Uterus (tissue), 3 donors: ENCODE measurements at regions not wholly inside any gene's neighbourhood (a gene's known extent, or its start where the extent isn't known, plus 50 kb on each side); places are given as distances from the start of the nearest gene placed in this dataset.

Source experiments
- DNase-seq, 2 donors: peaks; one replicate each; pipeline ENCODE4 v3.0.0-alpha.2; 2019 to 2020
- H3K27ac ChIP-seq, 2 donors: fragments of 200-600 bp; sonication (generic); 1 replicate in 1 of 2; 2 replicates in 1 of 2; pipeline ENCODE4 v1.5.1; 2016 to 2018
- H3K27me3 ChIP-seq, 2 donors: fragments of 200-600 bp; sonication (generic); one replicate each; pipeline ENCODE4 v1.5.1; 2018 to 2019; ENCODE audit warnings: control low read depth in 1 of 2
- H3K36me3 ChIP-seq, 2 donors: fragments of 200-600 bp; sonication (generic); one replicate each; pipeline ENCODE4 v1.5.1; 2019; ENCODE audit warnings: control low read depth in 1 of 2
- H3K4me1 ChIP-seq, 2 donors: fragments of 200-600 bp; sonication (generic); one replicate each; pipeline ENCODE4 v1.5.1; 2018 to 2019; ENCODE audit warnings: control low read depth in 1 of 2
- H3K4me3 ChIP-seq, 2 donors: fragments of 200-600 bp; sonication (generic); 1 replicate in 1 of 2; 2 replicates in 1 of 2; pipeline ENCODE4 v1.5.1; 2018 to 2019; ENCODE audit warnings: mild to moderate bottlenecking in 1 of 2
- H3K9me3 ChIP-seq, 2 donors: fragments of 200-600 bp; sonication (generic); one replicate each; pipeline ENCODE4 v1.5.1; 2019; ENCODE audit warnings: control low read depth in 1 of 2
- CTCF ChIP-seq, 4 experiments: fragments of 200-600 bp in 2 of 4; fragments of 450-650 bp in 2 of 4; sonication (generic) in 2 of 4; IDR thresholded peaks; one replicate each; pipeline ENCODE4 v1.5.1; 2016 to 2019; ENCODE audit warnings: antibody characterized with exemption in 4 of 4, mild to moderate bottlenecking in 2 of 4, moderate library complexity in 1 of 4
- POLR2A ChIP-seq, 2 donors: fragments of 450-650 bp; IDR thresholded peaks; one replicate each; pipeline ENCODE4 v1.6.1; 2016; ENCODE audit warnings: antibody characterized with exemption in 2 of 2, mild to moderate bottlenecking in 1 of 2, moderate library complexity in 1 of 2
- intact Hi-C: fragments of 100-400 bp; cut with DNase I; formaldehyde crosslinking; loops from one replicate; pipeline ENCODE4 v1.15.1; 2023; ENCODE audit warnings: low total_unique reads
- donor health status: DM: yes; HTN: yes; CAD: no.

- TF ChIP-seq CTCF (IDR thresholded peaks at IDR 0.05) (no peak), POLR2A (IDR thresholded peaks at IDR 0.05) (no peak)
Measured at GRCh38 chr6:4488389-4488788, 287.8 kb upstream of the CDYL start.

GRCh38 chr6:4487538-4487937 lies 288.7 kb upstream of the CDYL start:
- H3K36me3 ChIP-seq = no peaks in the 10 kb centered on the region
- intact Hi-C loops = no loop called here

More at GRCh38 chr6:4488389-4488788, 287.8 kb upstream of the CDYL start:
- Histone ChIP-seq H3K4me1 (no peaks in the 10 kb centered on the region), H3K9me3 (peaks cover 0 to 6% of the 10 kb centered on the region in 2 donors), H3K4me3 (no peak overlapping the region), H3K27me3 (no peaks in the 10 kb centered on the region), H3K36me3 (no peaks in the 10 kb centered on the region), H3K27ac (no peak overlapping the region)
- intact Hi-C loops = no loop called here
- no peak for DNase-seq

GRCh38 chr6:4486568-4487315 lies 289.5 kb upstream of the CDYL start:
- no peak overlapping the region for H3K27ac ChIP-seq
- H3K4me1 ChIP-seq = no peaks in the 10 kb centered on the region
- intact Hi-C loops = no loop called here
- no peaks in the 10 kb centered on the region for H3K27me3 ChIP-seq
- no peak overlapping the region for H3K4me3 ChIP-seq
- no peak for DNase-seq
- no peaks in the 10 kb centered on the region for H3K36me3 ChIP-seq
- H3K9me3 ChIP-seq = peaks cover 0 to 6% of the 10 kb centered on the region in 2 donors
- TF ChIP-seq CTCF (IDR thresholded peaks at IDR 0.05) (no peak), POLR2A (IDR thresholded peaks at IDR 0.05) (no peak)

More at GRCh38 chr6:4487538-4487937, 288.7 kb upstream of the CDYL start:
- H3K27me3 ChIP-seq = no peaks in the 10 kb centered on the region
- TF ChIP-seq POLR2A (IDR thresholded peaks at IDR 0.05) = no peak
- no peak for TF ChIP-seq CTCF (IDR thresholded peaks at IDR 0.05)
- no peaks in the 10 kb centered on the region for H3K4me1 ChIP-seq
- peaks cover 0 to 6% of the 10 kb centered on the region in 2 donors for H3K9me3 ChIP-seq
- DNase-seq = no peak
- no peak overlapping the region for H3K27ac ChIP-seq
- H3K4me3 ChIP-seq = no peak overlapping the region

GRCh38 chr6:4485735-4486134 lies 290.5 kb upstream of the CDYL start:
- peaks cover 0 to 6% of the 10 kb centered on the region in 2 donors for H3K9me3 ChIP-seq
- intact Hi-C loops = no loop called here
- no peak for DNase-seq
- no peaks in the 10 kb centered on the region for H3K4me1 ChIP-seq
- H3K4me3 ChIP-seq = no peak overlapping the region
- no peak overlapping the region for H3K27ac ChIP-seq
- TF ChIP-seq POLR2A (IDR thresholded peaks at IDR 0.05) (no peak), CTCF (IDR thresholded peaks at IDR 0.05) (no peak)
- H3K27me3 ChIP-seq = no peaks in the 10 kb centered on the region
- no peaks in the 10 kb centered on the region for H3K36me3 ChIP-seq

GRCh38 chr6:4482461-4482860 lies 293.7 kb upstream of the CDYL start:
- Histone ChIP-seq H3K9me3 (no peaks in the 10 kb centered on the region), H3K27me3 (no peaks in the 10 kb centered on the region), H3K4me1 (no peaks in the 10 kb centered on the region), H3K4me3 (no peak overlapping the region), H3K27ac (no peak overlapping the region), H3K36me3 (no peaks in the 10 kb centered on the region)
- no peak for DNase-seq
- intact Hi-C loops = no loop called here
- TF ChIP-seq CTCF (IDR thresholded peaks at IDR 0.05) = no peak
- no peak for TF ChIP-seq POLR2A (IDR thresholded peaks at IDR 0.05)
